IPS-20b (cell line): ENCODE measurements at regions not wholly inside any gene's neighbourhood (a gene's known extent, or its start where the extent isn't known, plus 50 kb on each side); places are given as distances from the start of the nearest gene placed in this dataset.
"Not testable (repeated sequence)": the region's sequence is repeated elsewhere in the genome, so short reads cannot be mapped to it uniquely, and the experiment has no call there.

Experiments used
- H3K27ac ChIP-seq: one replicate; pipeline ENCODE4 v1.5.1; 2013; ENCODE audit warnings: low read length
- H3K27me3 ChIP-seq: 2 replicates; pipeline ENCODE4 v1.6.1; 2013; ENCODE audit warnings: mild to moderate bottlenecking, low read length, inconsistent platforms; ENCODE audit not compliant: insufficient read depth
- H3K36me3 ChIP-seq: 2 replicates; pipeline ENCODE4 v1.6.1; 2013; ENCODE audit warnings: low read depth, mild to moderate bottlenecking, inconsistent platforms, low read length, moderate library complexity; ENCODE audit not compliant: insufficient read depth
- H3K4me1 ChIP-seq: 2 replicates; pipeline ENCODE4 v1.6.1; 2013; ENCODE audit warnings: mild to moderate bottlenecking, control low read depth, inconsistent platforms, low read length, moderate library complexity; ENCODE audit not compliant: insufficient read depth
- H3K4me3 ChIP-seq: 2 replicates; pipeline ENCODE4 v1.5.1; 2013; ENCODE audit warnings: mild to moderate bottlenecking, low read length, inconsistent platforms
- H3K9ac ChIP-seq: 2 replicates; pipeline ENCODE4 v1.6.1; 2013; ENCODE audit warnings: low read depth, mild to moderate bottlenecking, inconsistent platforms, low read length, moderate library complexity
- H3K9me3 ChIP-seq: 2 replicates; pipeline ENCODE4 v1.6.1; 2013; ENCODE audit warnings: mild to moderate bottlenecking, low read depth, low read length, inconsistent platforms; ENCODE audit not compliant: insufficient read depth

GRCh38 chr22:33180356-33180755 lies 122.2 kb upstream of the SYN3 start:
- H3K9ac ChIP-seq = no peak overlapping the region
- H3K9me3 ChIP-seq = 0 out of 2 replicates have a peak, but pooled peaks cover 5% of the 10 kb centered on the region
- H3K4me3 ChIP-seq = no peak overlapping the region
- H3K36me3 ChIP-seq = no peaks in the 10 kb centered on the region
- H3K27ac ChIP-seq = no peak overlapping the region
- H3K4me1 ChIP-seq = no peaks in the 10 kb centered on the region
- H3K27me3 ChIP-seq = 0 out of 2 replicates have a peak, but pooled peaks cover 5% of the 10 kb centered on the region

GRCh38 chr22:33167998-33168790 lies 110.0 kb upstream of the SYN3 start:
- H3K36me3 ChIP-seq = no peaks in the 10 kb centered on the region
- no peak overlapping the region for H3K4me3 ChIP-seq
- H3K9ac ChIP-seq = no peak overlapping the region
- no peak overlapping the region for H3K27ac ChIP-seq
- H3K27me3 ChIP-seq = peaks cover 19% of the 10 kb centered on the region
- H3K9me3 ChIP-seq = no peaks in the 10 kb centered on the region; the same call in 1 of the 2 replicates
- H3K4me1 ChIP-seq = no peaks in the 10 kb centered on the region

- H3K9me3 ChIP-seq = no peaks in the 10 kb centered on the region
- no peaks in the 10 kb centered on the region for H3K4me1 ChIP-seq
- H3K36me3 ChIP-seq = no peaks in the 10 kb centered on the region
- H3K9ac ChIP-seq = no peak overlapping the region
- no peak overlapping the region for H3K4me3 ChIP-seq
- H3K27me3 ChIP-seq = peaks cover 15% of the 10 kb centered on the region
- H3K27ac ChIP-seq = no peak overlapping the region
These were observed 108.0 kb upstream of the SYN3 start for GRCh38 chr22:33166206-33166605.

GRCh38 chr22:33163815-33164214 lies 105.6 kb upstream of the SYN3 start:
- H3K9me3 ChIP-seq = no peaks in the 10 kb centered on the region
- H3K27ac ChIP-seq = no peak overlapping the region
- H3K36me3 ChIP-seq = no peaks in the 10 kb centered on the region
- peaks cover 15% of the 10 kb centered on the region for H3K27me3 ChIP-seq
- H3K9ac ChIP-seq = no peak overlapping the region
- H3K4me3 ChIP-seq = no peak overlapping the region
- no peaks in the 10 kb centered on the region for H3K4me1 ChIP-seq

GRCh38 chr22:33162196-33162595 lies 104.0 kb upstream of the SYN3 start:
- no peak overlapping the region for H3K9ac ChIP-seq
- peaks cover 6% of the 10 kb centered on the region for H3K27me3 ChIP-seq
- H3K27ac ChIP-seq = no peak overlapping the region
- H3K4me1 ChIP-seq = no peaks in the 10 kb centered on the region
- no peak overlapping the region for H3K4me3 ChIP-seq
- no peaks in the 10 kb centered on the region for H3K9me3 ChIP-seq
- H3K36me3 ChIP-seq = no peaks in the 10 kb centered on the region

- Histone ChIP-seq H3K36me3 (no peaks in the 10 kb centered on the region), H3K27me3 (no peaks in the 10 kb centered on the region; the same call in 1 of the 2 replicates), H3K9ac (no peak overlapping the region), H3K4me1 (no peaks in the 10 kb centered on the region), H3K9me3 (0 out of 2 replicates have a peak, but pooled peaks cover 2% of the 10 kb centered on the region), H3K27ac (no peak overlapping the region), H3K4me3 (no peak overlapping the region)
These were observed 102.3 kb upstream of the SYN3 start for GRCh38 chr22:33160525-33160924.

- not testable (repeated sequence) for H3K4me1 ChIP-seq, H3K9ac ChIP-seq, H3K4me3 ChIP-seq, H3K9me3 ChIP-seq, H3K27me3 ChIP-seq, H3K27ac ChIP-seq, H3K36me3 ChIP-seq
These were observed 96.8 kb upstream of the SYN3 start for GRCh38 chr22:33154967-33155366.

GRCh38 chr22:33149611-33150010 lies 91.4 kb upstream of the SYN3 start:
- H3K4me1 ChIP-seq = peaks cover 4% of the 10 kb centered on the region; the same call in 1 of the 2 replicates
- H3K9me3 ChIP-seq = no peaks in the 10 kb centered on the region
- no peak overlapping the region for H3K4me3 ChIP-seq
- no peaks in the 10 kb centered on the region for H3K36me3 ChIP-seq
- peaks cover 9% of the 10 kb centered on the region for H3K27me3 ChIP-seq
- H3K9ac ChIP-seq = no peak overlapping the region
- H3K27ac ChIP-seq = no peak overlapping the region

- no peak overlapping the region for H3K27ac ChIP-seq
- peaks cover 33% of the 10 kb centered on the region for H3K27me3 ChIP-seq
- H3K4me3 ChIP-seq = no peak overlapping the region
- no peaks in the 10 kb centered on the region; the same call in 1 of the 2 replicates for H3K4me1 ChIP-seq
- no peaks in the 10 kb centered on the region for H3K36me3 ChIP-seq
- no peaks in the 10 kb centered on the region for H3K9me3 ChIP-seq
- no peak overlapping the region for H3K9ac ChIP-seq
These were observed 86.5 kb upstream of the SYN3 start for GRCh38 chr22:33144721-33145120.

- Histone ChIP-seq H3K9ac (no peak overlapping the region), H3K36me3 (no peaks in the 10 kb centered on the region), H3K27ac (no peak overlapping the region), H3K27me3 (peaks cover 34% of the 10 kb centered on the region), H3K4me3 (no peak overlapping the region), H3K4me1 (no peaks in the 10 kb centered on the region; the same call in 1 of the 2 replicates), H3K9me3 (no peaks in the 10 kb centered on the region)
These were observed 84.3 kb upstream of the SYN3 start for GRCh38 chr22:33142282-33143055.

- Histone ChIP-seq H3K4me1 (no peaks in the 10 kb centered on the region; the same call in 1 of the 2 replicates), H3K27ac (no peak overlapping the region), H3K4me3 (no peak overlapping the region), H3K9me3 (no peaks in the 10 kb centered on the region), H3K9ac (no peak overlapping the region), H3K27me3 (peaks cover 27% of the 10 kb centered on the region; the same call in 1 of the 2 replicates), H3K36me3 (no peaks in the 10 kb centered on the region)
These were observed 81.8 kb upstream of the SYN3 start for GRCh38 chr22:33139937-33140336.

GRCh38 chr22:33138333-33138732 lies 80.2 kb upstream of the SYN3 start:
- not testable (repeated sequence) for H3K27ac ChIP-seq, H3K9ac ChIP-seq, H3K9me3 ChIP-seq, H3K36me3 ChIP-seq, H3K4me1 ChIP-seq, H3K4me3 ChIP-seq
- H3K27me3 ChIP-seq = peaks cover 22% of the 10 kb centered on the region; the same call in 1 of the 2 replicates
